22Rv1 (cell line): ENCODE measurements at regions not wholly inside any gene's neighbourhood (a gene's known extent, or its start where the extent isn't known, plus 50 kb on each side); places are given as distances from the start of the nearest gene placed in this dataset.

ENCODE experiments used
- CTCF ChIP-seq: fragments of 450-650 bp; IDR thresholded peaks from 2 replicates; pipeline ENCODE4 v1.5.1; 2017; ENCODE audit warnings: mild to moderate bottlenecking
- ZFX ChIP-seq: fragments of 450-650 bp; IDR thresholded peaks from 2 replicates; pipeline ENCODE4 v1.6.1; 2017; ENCODE audit warnings: antibody characterized with exemption, borderline replicate concordance

GRCh38 chr10:131822692-131823245 lies 78.0 kb upstream of the PPP2R2D start:
- TF ChIP-seq CTCF (no peak), ZFX (no peak)
